Panc1 (cell line): ENCODE measurements at regions not wholly inside any gene's neighbourhood (a gene's known extent, or its start where the extent isn't known, plus 50 kb on each side); places are given as distances from the start of the nearest gene placed in this dataset.

Source experiments
- POLR2AphosphoS5 ChIP-seq: IDR thresholded peaks from 2 replicates; pipeline ENCODE4 v1.6.1; 2012; ENCODE audit warnings: mild to moderate bottlenecking, low read depth, low read length, moderate library complexity
- SIN3A ChIP-seq: IDR thresholded peaks from 2 replicates; pipeline ENCODE4 v1.6.1; 2012; ENCODE audit warnings: low read depth, mild to moderate bottlenecking, low read length, moderate library complexity, borderline replicate concordance; ENCODE audit not compliant: insufficient read depth
- TF ChIP-seq, protein P1 (sequence below): fragments of 450-650 bp; IDR thresholded peaks from 2 replicates; pipeline ENCODE4 v1.5.1; 2017; ENCODE audit warnings: mild to moderate bottlenecking
- TF ChIP-seq, protein P2 (sequence below), 2 experiments: IDR thresholded peaks; 2 replicates each; pipeline ENCODE4 v1.6.1; 2011 to 2012; ENCODE audit warnings: low read depth in 2 of 2, control low read depth in 1 of 2, low read length in 1 of 2, mild to moderate bottlenecking in 1 of 2, moderate library complexity in 1 of 2; ENCODE audit not compliant: insufficient read depth in 1 of 2

DNA sequence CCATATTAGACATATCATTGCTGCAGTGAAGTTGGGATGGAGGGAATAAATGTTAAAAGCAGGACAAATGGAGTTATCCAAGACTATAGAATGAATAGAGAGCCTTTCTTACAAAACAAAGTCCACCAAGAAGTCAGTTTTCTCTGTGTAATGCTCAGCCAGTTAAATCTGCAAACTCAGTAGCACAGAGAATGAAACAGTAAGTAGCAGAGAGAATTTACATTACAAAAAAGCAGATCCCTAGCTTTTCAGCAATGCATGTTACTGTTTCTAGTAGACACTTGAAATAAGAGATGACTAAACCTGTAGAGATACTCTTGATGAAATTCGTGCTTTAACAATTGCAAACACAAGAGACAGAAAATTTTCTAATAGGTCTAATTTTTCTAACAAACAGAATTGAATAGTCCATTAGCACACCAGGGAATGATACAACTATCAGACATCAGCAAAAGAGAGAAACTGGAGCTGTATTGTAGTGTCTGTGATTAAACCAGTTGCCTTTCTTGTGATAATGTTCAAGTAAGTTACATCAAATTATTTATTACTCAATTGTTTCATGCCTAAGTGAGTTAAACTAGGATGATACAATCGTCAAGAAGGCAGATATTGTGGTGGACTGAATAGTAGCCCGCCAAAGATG lies 322.2 kb upstream of the DDX18 start:
- TF ChIP-seq, protein P1, sequence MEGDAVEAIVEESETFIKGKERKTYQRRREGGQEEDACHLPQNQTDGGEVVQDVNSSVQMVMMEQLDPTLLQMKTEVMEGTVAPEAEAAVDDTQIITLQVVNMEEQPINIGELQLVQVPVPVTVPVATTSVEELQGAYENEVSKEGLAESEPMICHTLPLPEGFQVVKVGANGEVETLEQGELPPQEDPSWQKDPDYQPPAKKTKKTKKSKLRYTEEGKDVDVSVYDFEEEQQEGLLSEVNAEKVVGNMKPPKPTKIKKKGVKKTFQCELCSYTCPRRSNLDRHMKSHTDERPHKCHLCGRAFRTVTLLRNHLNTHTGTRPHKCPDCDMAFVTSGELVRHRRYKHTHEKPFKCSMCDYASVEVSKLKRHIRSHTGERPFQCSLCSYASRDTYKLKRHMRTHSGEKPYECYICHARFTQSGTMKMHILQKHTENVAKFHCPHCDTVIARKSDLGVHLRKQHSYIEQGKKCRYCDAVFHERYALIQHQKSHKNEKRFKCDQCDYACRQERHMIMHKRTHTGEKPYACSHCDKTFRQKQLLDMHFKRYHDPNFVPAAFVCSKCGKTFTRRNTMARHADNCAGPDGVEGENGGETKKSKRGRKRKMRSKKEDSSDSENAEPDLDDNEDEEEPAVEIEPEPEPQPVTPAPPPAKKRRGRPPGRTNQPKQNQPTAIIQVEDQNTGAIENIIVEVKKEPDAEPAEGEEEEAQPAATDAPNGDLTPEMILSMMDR: no peak
- TF ChIP-seq, protein P2, sequence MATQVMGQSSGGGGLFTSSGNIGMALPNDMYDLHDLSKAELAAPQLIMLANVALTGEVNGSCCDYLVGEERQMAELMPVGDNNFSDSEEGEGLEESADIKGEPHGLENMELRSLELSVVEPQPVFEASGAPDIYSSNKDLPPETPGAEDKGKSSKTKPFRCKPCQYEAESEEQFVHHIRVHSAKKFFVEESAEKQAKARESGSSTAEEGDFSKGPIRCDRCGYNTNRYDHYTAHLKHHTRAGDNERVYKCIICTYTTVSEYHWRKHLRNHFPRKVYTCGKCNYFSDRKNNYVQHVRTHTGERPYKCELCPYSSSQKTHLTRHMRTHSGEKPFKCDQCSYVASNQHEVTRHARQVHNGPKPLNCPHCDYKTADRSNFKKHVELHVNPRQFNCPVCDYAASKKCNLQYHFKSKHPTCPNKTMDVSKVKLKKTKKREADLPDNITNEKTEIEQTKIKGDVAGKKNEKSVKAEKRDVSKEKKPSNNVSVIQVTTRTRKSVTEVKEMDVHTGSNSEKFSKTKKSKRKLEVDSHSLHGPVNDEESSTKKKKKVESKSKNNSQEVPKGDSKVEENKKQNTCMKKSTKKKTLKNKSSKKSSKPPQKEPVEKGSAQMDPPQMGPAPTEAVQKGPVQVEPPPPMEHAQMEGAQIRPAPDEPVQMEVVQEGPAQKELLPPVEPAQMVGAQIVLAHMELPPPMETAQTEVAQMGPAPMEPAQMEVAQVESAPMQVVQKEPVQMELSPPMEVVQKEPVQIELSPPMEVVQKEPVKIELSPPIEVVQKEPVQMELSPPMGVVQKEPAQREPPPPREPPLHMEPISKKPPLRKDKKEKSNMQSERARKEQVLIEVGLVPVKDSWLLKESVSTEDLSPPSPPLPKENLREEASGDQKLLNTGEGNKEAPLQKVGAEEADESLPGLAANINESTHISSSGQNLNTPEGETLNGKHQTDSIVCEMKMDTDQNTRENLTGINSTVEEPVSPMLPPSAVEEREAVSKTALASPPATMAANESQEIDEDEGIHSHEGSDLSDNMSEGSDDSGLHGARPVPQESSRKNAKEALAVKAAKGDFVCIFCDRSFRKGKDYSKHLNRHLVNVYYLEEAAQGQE (IDR thresholded peaks at IDR 0.05; ENCODE audit: insufficient read depth in 1 of 2, low read depth in 2 of 2, low read length in 1 of 2): no peak
- TF ChIP-seq POLR2AphosphoS5: no peak
- no peak for TF ChIP-seq SIN3A
